Esophagus muscularis mucosa (tissue), 3 donors: ENCODE measurements at regions not wholly inside any gene's neighbourhood (a gene's known extent, or its start where the extent isn't known, plus 50 kb on each side); places are given as distances from the start of the nearest gene placed in this dataset.

Experiments
- POLR2A ChIP-seq: fragments of 450-650 bp; IDR thresholded peaks from one replicate; pipeline ENCODE4 v1.6.1; 2017; ENCODE audit warnings: antibody characterized with exemption, moderate library complexity, mild to moderate bottlenecking, low read depth
- POLR2AphosphoS5 ChIP-seq, 2 donors: sonication (generic); formaldehyde crosslinking; IDR thresholded peaks; one replicate each; pipeline ENCODE4 v1.6.1; 2017; ENCODE audit warnings: antibody characterized with exemption in 2 of 2
- TF ChIP-seq, protein P1 (sequence below), 3 experiments: fragments of 200-600 bp in 2 of 3; fragments of 450-650 bp in 1 of 3; sonication (generic) in 2 of 3; IDR thresholded peaks; one replicate each; pipeline ENCODE4 v1.5.1; 2017 to 2019; ENCODE audit warnings: antibody characterized with exemption in 3 of 3, mild to moderate bottlenecking in 2 of 3, moderate library complexity in 1 of 3

- TF ChIP-seq, protein P1, sequence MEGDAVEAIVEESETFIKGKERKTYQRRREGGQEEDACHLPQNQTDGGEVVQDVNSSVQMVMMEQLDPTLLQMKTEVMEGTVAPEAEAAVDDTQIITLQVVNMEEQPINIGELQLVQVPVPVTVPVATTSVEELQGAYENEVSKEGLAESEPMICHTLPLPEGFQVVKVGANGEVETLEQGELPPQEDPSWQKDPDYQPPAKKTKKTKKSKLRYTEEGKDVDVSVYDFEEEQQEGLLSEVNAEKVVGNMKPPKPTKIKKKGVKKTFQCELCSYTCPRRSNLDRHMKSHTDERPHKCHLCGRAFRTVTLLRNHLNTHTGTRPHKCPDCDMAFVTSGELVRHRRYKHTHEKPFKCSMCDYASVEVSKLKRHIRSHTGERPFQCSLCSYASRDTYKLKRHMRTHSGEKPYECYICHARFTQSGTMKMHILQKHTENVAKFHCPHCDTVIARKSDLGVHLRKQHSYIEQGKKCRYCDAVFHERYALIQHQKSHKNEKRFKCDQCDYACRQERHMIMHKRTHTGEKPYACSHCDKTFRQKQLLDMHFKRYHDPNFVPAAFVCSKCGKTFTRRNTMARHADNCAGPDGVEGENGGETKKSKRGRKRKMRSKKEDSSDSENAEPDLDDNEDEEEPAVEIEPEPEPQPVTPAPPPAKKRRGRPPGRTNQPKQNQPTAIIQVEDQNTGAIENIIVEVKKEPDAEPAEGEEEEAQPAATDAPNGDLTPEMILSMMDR (IDR thresholded peaks at IDR 0.05): no peak
- TF ChIP-seq POLR2AphosphoS5 (IDR thresholded peaks at IDR 0.05) (no peak), POLR2A (no peak)
These were observed 91.5 kb upstream of the HIVEP1 start for GRCh38 chr6:11920566-11920965.
